ENCODE measurements at regions not wholly inside any gene's neighbourhood (a gene's known extent, or its start where the extent isn't known, plus 50 kb on each side); places are given as distances from the start of the nearest gene placed in this dataset.
"Not testable (repeated sequence)": the region's sequence is repeated elsewhere in the genome, so short reads cannot be mapped to it uniquely, and the experiment has no call there.

- peak; percentile 22 for DNase-seq (ENCODE audit: low read depth)
Observed at GRCh38 chr6:91094806-91095475, 508.1 kb upstream of the MAP3K7 start.

GRCh38 chr6:91094341-91094740 lies 507.5 kb upstream of the MAP3K7 start:
- no peak for DNase-seq (ENCODE audit: low read depth)

- DNase-seq (ENCODE audit: low read depth): no peak
Observed at GRCh38 chr6:91088976-91089375, 502.1 kb upstream of the MAP3K7 start.

GRCh38 chr6:91088515-91088914 lies 501.6 kb upstream of the MAP3K7 start:
- DNase-seq (ENCODE audit: low read depth): no peak

- no peak for DNase-seq (ENCODE audit: low read depth)
Observed at GRCh38 chr6:91087908-91088307, 501.0 kb upstream of the MAP3K7 start.

GRCh38 chr6:91083211-91083610 lies 496.3 kb upstream of the MAP3K7 start:
- DNase-seq (ENCODE audit: low read depth): no peak

GRCh38 chr6:91082311-91082832 lies 495.5 kb upstream of the MAP3K7 start:
- DNase-seq (ENCODE audit: low read depth): peak; percentile 46

- DNase-seq (ENCODE audit: low read depth): peak; percentile 53
Observed at GRCh38 chr6:91081452-91082067, 494.7 kb upstream of the MAP3K7 start.

- no peak for DNase-seq (ENCODE audit: low read depth)
Observed at GRCh38 chr6:91080871-91081270, 494.0 kb upstream of the MAP3K7 start.

GRCh38 chr6:91079969-91080368 lies 493.1 kb upstream of the MAP3K7 start:
- peak; percentile 4 for DNase-seq (ENCODE audit: low read depth)

GRCh38 chr6:91075244-91075976 lies 488.5 kb upstream of the MAP3K7 start:
- no peak for DNase-seq (ENCODE audit: low read depth)

- no peak for DNase-seq (ENCODE audit: low read depth)
Observed at GRCh38 chr6:91063362-91063761, 476.5 kb upstream of the MAP3K7 start.

GRCh38 chr6:91057689-91058088 lies 470.8 kb upstream of the MAP3K7 start:
- DNase-seq (ENCODE audit: low read depth): no peak

- no peak for DNase-seq (ENCODE audit: low read depth)
Observed at GRCh38 chr6:91055959-91056358, 469.1 kb upstream of the MAP3K7 start.

GRCh38 chr6:91052473-91053450 lies 465.9 kb upstream of the MAP3K7 start:
- not testable (repeated sequence) for DNase-seq (ENCODE audit: low read depth)

- DNase-seq (ENCODE audit: low read depth): no peak
Observed at GRCh38 chr6:91045161-91045560, 458.3 kb upstream of the MAP3K7 start.

GRCh38 chr6:91043751-91044150 lies 456.9 kb upstream of the MAP3K7 start:
- no peak for DNase-seq (ENCODE audit: low read depth)

GRCh38 chr6:91042656-91043055 lies 455.8 kb upstream of the MAP3K7 start:
- DNase-seq (ENCODE audit: low read depth): no peak

GRCh38 chr6:91033964-91034363 lies 447.1 kb upstream of the MAP3K7 start:
- no peak for DNase-seq (ENCODE audit: low read depth)

GRCh38 chr6:91031581-91031980 lies 444.7 kb upstream of the MAP3K7 start:
- DNase-seq (ENCODE audit: low read depth): no peak

- DNase-seq (ENCODE audit: low read depth): no peak
Observed at GRCh38 chr6:91029211-91029610, 442.3 kb upstream of the MAP3K7 start.

All from HT1080 (cell line).